Glomerular endothelial cell (primary cell): ENCODE measurements at regions not wholly inside any gene's neighbourhood (a gene's known extent, or its start where the extent isn't known, plus 50 kb on each side); places are given as distances from the start of the nearest gene placed in this dataset.

Experiments used
- DNase-seq: peaks from one replicate; pipeline ENCODE4 v3.0.0-alpha.2; 2011; ENCODE audit warnings: low read depth, low spot score; ENCODE audit errors: extremely low read depth

- DNase-seq: no peak
Measured at GRCh38 chr2:184481865-184482264, 116.5 kb upstream of the ZNF804A start.

- no peak for DNase-seq
Measured at GRCh38 chr2:184498936-184499335, 99.4 kb upstream of the ZNF804A start.

GRCh38 chr2:184504252-184504651 is 94.1 kb upstream of the ZNF804A start:
- no peak for DNase-seq

- DNase-seq: no peak
Measured at GRCh38 chr2:184507254-184507653, 91.1 kb upstream of the ZNF804A start.

GRCh38 chr2:184517402-184517801 is 80.9 kb upstream of the ZNF804A start:
- no peak for DNase-seq

- DNase-seq: no peak
Measured at GRCh38 chr2:184520441-184520840, 77.9 kb upstream of the ZNF804A start.

- DNase-seq: no peak
Measured at GRCh38 chr2:184523732-184524131, 74.6 kb upstream of the ZNF804A start.

GRCh38 chr2:184524551-184525382 is 73.6 kb upstream of the ZNF804A start:
- DNase-seq: no peak

- no peak for DNase-seq
Measured at GRCh38 chr2:184527058-184527457, 71.3 kb upstream of the ZNF804A start.

GRCh38 chr2:184528119-184528518 is 70.2 kb upstream of the ZNF804A start:
- no peak for DNase-seq

- no peak for DNase-seq
Measured at GRCh38 chr2:184530239-184530638, 68.1 kb upstream of the ZNF804A start.

- DNase-seq: no peak
Measured at GRCh38 chr2:184530959-184531358, 67.4 kb upstream of the ZNF804A start.

- no peak for DNase-seq
Measured at GRCh38 chr2:184532551-184532950, 65.8 kb upstream of the ZNF804A start.

- no peak for DNase-seq
Measured at GRCh38 chr2:184534986-184535385, 63.3 kb upstream of the ZNF804A start.

GRCh38 chr2:184540246-184540789 is 58.0 kb upstream of the ZNF804A start:
- DNase-seq: no peak

GRCh38 chr2:184541591-184541990 is 56.7 kb upstream of the ZNF804A start:
- no peak for DNase-seq

- no peak for DNase-seq
Measured at GRCh38 chr2:184543832-184544231, 54.5 kb upstream of the ZNF804A start.
